SK-N-SH treated with all-trans-retinoic acid at 6 μM for 48 hours (cell line): ENCODE measurements at regions not wholly inside any gene's neighbourhood (a gene's known extent, or its start where the extent isn't known, plus 50 kb on each side); places are given as distances from the start of the nearest gene placed in this dataset.
A peak's percentile ranks its signal among the peaks of the same experiment; 100 is the strongest.

Experiments used
- ATAC-seq: fragments of 200-7000 bp; cut with Tn5 transposase; 3 replicates; pipeline ENCODE4 v1.9.1; 2020; ENCODE audit warnings: mild to moderate bottlenecking, moderate library complexity
- BACH2 ChIP-seq: fragments of 250-450 bp; sonication (Bioruptor Pico); IDR thresholded peaks from 2 replicates; pipeline ENCODE4 v1.9.0; 2021; ENCODE audit warnings: mild to moderate bottlenecking, borderline replicate concordance
- CSDC2 ChIP-seq: fragments of 250-450 bp; sonication (Bioruptor Pico); IDR thresholded peaks from 2 replicates; pipeline ENCODE4 v1.5.0; 2020; ENCODE audit warnings: mild to moderate bottlenecking, moderate library complexity
- ESRRG ChIP-seq: fragments of 250-450 bp; sonication (Bioruptor Pico); IDR thresholded peaks from 2 replicates; pipeline ENCODE4 v1.6.1; 2021; ENCODE audit warnings: mild to moderate bottlenecking
- GLIS3 ChIP-seq: fragments of 250-450 bp; sonication (Bioruptor Pico); IDR thresholded peaks from 2 replicates; pipeline ENCODE4 v1.5.0; 2020; ENCODE audit warnings: mild to moderate bottlenecking, moderate library complexity
- ISL1 ChIP-seq: fragments of 250-450 bp; sonication (Bioruptor Pico); IDR thresholded peaks from 2 replicates; pipeline ENCODE4 v2.1.2; 2022; ENCODE audit warnings: mild to moderate bottlenecking, moderate library complexity
- OSR1 ChIP-seq: fragments of 250-450 bp; sonication (Bioruptor Pico); IDR thresholded peaks from 2 replicates; pipeline ENCODE4 v1.8.0; 2022; ENCODE audit warnings: moderate library complexity, mild to moderate bottlenecking, inconsistent platforms
- PATZ1 ChIP-seq: fragments of 250-450 bp; sonication (Bioruptor Pico); IDR thresholded peaks from 2 replicates; pipeline ENCODE4 v1.8.0; 2020; ENCODE audit warnings: mild to moderate bottlenecking, moderate library complexity, borderline replicate concordance
- POU6F1 ChIP-seq: fragments of 250-450 bp; sonication (Bioruptor Pico); IDR thresholded peaks from 2 replicates; pipeline ENCODE4 v1.8.0; 2021; ENCODE audit warnings: low read depth, mild to moderate bottlenecking, moderate library complexity, borderline replicate concordance
- PPARA ChIP-seq: fragments of 250-450 bp; sonication (Bioruptor Pico); IDR thresholded peaks from 2 replicates; pipeline ENCODE4 v1.5.0; 2020; ENCODE audit warnings: mild to moderate bottlenecking, borderline replicate concordance
- RARB ChIP-seq: fragments of 250-450 bp; sonication (Bioruptor Pico); IDR thresholded peaks from 2 replicates; pipeline ENCODE4 v1.8.0; 2021; ENCODE audit warnings: mild to moderate bottlenecking, moderate library complexity
- SNAI2 ChIP-seq: fragments of 250-450 bp; sonication (Bioruptor Pico); IDR thresholded peaks from 2 replicates; pipeline ENCODE4 v1.5.0; 2020; ENCODE audit warnings: mild to moderate bottlenecking, moderate library complexity
- TOX ChIP-seq: fragments of 250-450 bp; sonication (Bioruptor Pico); IDR thresholded peaks from 2 replicates; pipeline ENCODE4 v1.8.0; 2021; ENCODE audit warnings: mild to moderate bottlenecking, moderate library complexity, borderline replicate concordance
- TSHZ2 ChIP-seq: fragments of 250-450 bp; sonication (Bioruptor Pico); IDR thresholded peaks from 2 replicates; pipeline ENCODE4 v1.5.0; 2020; ENCODE audit warnings: mild to moderate bottlenecking, moderate library complexity
- ZC3H10 ChIP-seq: fragments of 250-450 bp; sonication (Bioruptor Pico); IDR thresholded peaks from 2 replicates; pipeline ENCODE4 v1.5.1; 2021; ENCODE audit warnings: mild to moderate bottlenecking, moderate library complexity
- ZFP3 ChIP-seq: fragments of 250-450 bp; sonication (Bioruptor Pico); IDR thresholded peaks from 2 replicates; pipeline ENCODE4 v1.5.0; 2020; ENCODE audit warnings: mild to moderate bottlenecking, moderate library complexity
- ZFP30 ChIP-seq: fragments of 450-650 bp; formaldehyde crosslinking; IDR thresholded peaks from 2 replicates; pipeline ENCODE4 v1.5.0; 2022; ENCODE audit warnings: mild to moderate bottlenecking, moderate library complexity
- ZNF565 ChIP-seq: fragments of 450-650 bp; formaldehyde crosslinking; conservative IDR thresholded peaks from 2 replicates; pipeline ENCODE4 v1.5.0; 2020; ENCODE audit warnings: low read depth, mild to moderate bottlenecking, moderate library complexity
- ZNF70 ChIP-seq: fragments of 450-650 bp; formaldehyde crosslinking; IDR thresholded peaks from 2 replicates; pipeline ENCODE4 v1.5.0; 2020; ENCODE audit warnings: mild to moderate bottlenecking, moderate library complexity
- ZNF8 ChIP-seq: fragments of 450-650 bp; formaldehyde crosslinking; IDR thresholded peaks from 2 replicates; pipeline ENCODE4 v1.5.0; 2020; ENCODE audit warnings: mild to moderate bottlenecking, moderate library complexity

- peak; percentile 38; the same call in 2 of the 3 replicates for ATAC-seq
- TF ChIP-seq TSHZ2 (CRISPR knock-in tag): no peak
- TF ChIP-seq ISL1 (CRISPR knock-in tag): 0 out of 2 replicates have a peak, but pooled peaks have one; percentile 21
Observed at GRCh38 chr13:80105350-80105749, 235.6 kb downstream of the SPRY2 start.

- peak; percentile 55; the same call in 2 of the 3 replicates for ATAC-seq
- no peak for TF ChIP-seq ZFP3 (CRISPR knock-in tag)
- no peak for TF ChIP-seq SNAI2 (CRISPR knock-in tag)
- no peak for TF ChIP-seq PATZ1 (CRISPR knock-in tag)
- no peak for TF ChIP-seq BACH2
- no peak for TF ChIP-seq RARB (CRISPR knock-in tag)
- TF ChIP-seq ZNF8: no peak
Observed at GRCh38 chr13:80101040-80101439, 239.9 kb downstream of the SPRY2 start.

- TF ChIP-seq OSR1 (CRISPR knock-in tag): no peak
- peak; percentile 38; the same call in 1 of the 2 replicates for TF ChIP-seq ZFP3 (CRISPR knock-in tag)
- no peak for TF ChIP-seq CSDC2
- TF ChIP-seq ZNF8: no peak
- TF ChIP-seq ISL1 (CRISPR knock-in tag): peak; percentile 85
- ATAC-seq: peak; percentile 91
Observed at GRCh38 chr13:80100636-80101035, 240.3 kb downstream of the SPRY2 start.

GRCh38 chr13:80097561-80097960, 243.4 kb downstream of the SPRY2 start:
- ATAC-seq: no peak
- no peak for TF ChIP-seq CSDC2
- TF ChIP-seq TSHZ2 (CRISPR knock-in tag): no peak
- TF ChIP-seq ZFP3 (CRISPR knock-in tag): no peak
- TF ChIP-seq ISL1 (CRISPR knock-in tag): no peak
- no peak for TF ChIP-seq ZC3H10 (CRISPR knock-in tag)
- no peak for TF ChIP-seq SNAI2 (CRISPR knock-in tag)

GRCh38 chr13:80096383-80096782, 244.5 kb downstream of the SPRY2 start:
- no peak for TF ChIP-seq ZNF70 (CRISPR knock-in tag)
- TF ChIP-seq ZNF565 (CRISPR knock-in tag): no peak
- no peak for TF ChIP-seq ZC3H10 (CRISPR knock-in tag)
- TF ChIP-seq ISL1 (CRISPR knock-in tag): no peak
- no peak for TF ChIP-seq SNAI2 (CRISPR knock-in tag)
- no peak for TF ChIP-seq TOX (CRISPR knock-in tag)
- no peak for TF ChIP-seq ZFP30 (CRISPR knock-in tag)
- TF ChIP-seq GLIS3: no peak
- no peak for TF ChIP-seq PPARA (CRISPR knock-in tag)
- TF ChIP-seq POU6F1: no peak
- TF ChIP-seq ESRRG (CRISPR knock-in tag): no peak
- no peak for TF ChIP-seq OSR1 (CRISPR knock-in tag)
- TF ChIP-seq ZNF8: no peak
- TF ChIP-seq, all 23 proteins: peak for 0
- no peak for ATAC-seq
